ENCODE measurements at regions not wholly inside any gene's neighbourhood (a gene's known extent, or its start where the extent isn't known, plus 50 kb on each side); places are given as distances from the start of the nearest gene placed in this dataset.

- Mint-ChIP-seq H3K4me3 (ENCODE audit: low read depth) (no peak overlapping the region), H3K4me1 (ENCODE audit: low read depth) (no peaks in the 10 kb centered on the region)
- intact Hi-C loops (cut with micrococcal nuclease): no loop called here
Measured at GRCh38 chr6:21423106-21423854, 170.3 kb upstream of the SOX4 start.

GRCh38 chr6:21426841-21427490 lies 166.6 kb upstream of the SOX4 start:
- no peaks in the 10 kb centered on the region for H3K9me3 Mint-ChIP-seq
- peaks cover 22% of the 10 kb centered on the region for H3K27me3 Mint-ChIP-seq (ENCODE audit: low read depth)
- no peak overlapping the region for H3K4me3 Mint-ChIP-seq (ENCODE audit: low read depth)
- no peak overlapping the region for H3K27ac Mint-ChIP-seq
- H3K4me1 Mint-ChIP-seq (ENCODE audit: low read depth): no peaks in the 10 kb centered on the region
- DNase-seq (ENCODE audit: low spot score): no peak
- no peaks in the 10 kb centered on the region for H3K36me3 Mint-ChIP-seq (ENCODE audit: low read depth)
- intact Hi-C loops (cut with micrococcal nuclease): no loop called here

More at GRCh38 chr6:21423106-21423854, 170.3 kb upstream of the SOX4 start:
- H3K27ac Mint-ChIP-seq: no peak overlapping the region
- no peaks in the 10 kb centered on the region for H3K9me3 Mint-ChIP-seq
- H3K36me3 Mint-ChIP-seq (ENCODE audit: low read depth): no peaks in the 10 kb centered on the region
- no peak for DNase-seq (ENCODE audit: low spot score)
- H3K27me3 Mint-ChIP-seq (ENCODE audit: low read depth): peaks cover 9% of the 10 kb centered on the region

- Mint-ChIP-seq H3K4me3 (ENCODE audit: low read depth) (no peak overlapping the region), H3K4me1 (ENCODE audit: low read depth) (no peaks in the 10 kb centered on the region), H3K27ac (no peak overlapping the region), H3K27me3 (ENCODE audit: low read depth) (peaks cover 30% of the 10 kb centered on the region), H3K36me3 (ENCODE audit: low read depth) (no peaks in the 10 kb centered on the region), H3K9me3 (no peaks in the 10 kb centered on the region)
- intact Hi-C loops (cut with micrococcal nuclease): no loop called here
- no peak for DNase-seq (ENCODE audit: low spot score)
Measured at GRCh38 chr6:21429291-21429690, 164.3 kb upstream of the SOX4 start.

GRCh38 chr6:21431526-21431925 lies 162.0 kb upstream of the SOX4 start:
- H3K36me3 Mint-ChIP-seq (ENCODE audit: low read depth): no peaks in the 10 kb centered on the region
- no peaks in the 10 kb centered on the region for H3K9me3 Mint-ChIP-seq
- no peak for DNase-seq (ENCODE audit: low spot score)
- no peak overlapping the region for H3K27ac Mint-ChIP-seq
- no peaks in the 10 kb centered on the region for H3K4me1 Mint-ChIP-seq (ENCODE audit: low read depth)
- H3K27me3 Mint-ChIP-seq (ENCODE audit: low read depth): peaks cover 31% of the 10 kb centered on the region
- H3K4me3 Mint-ChIP-seq (ENCODE audit: low read depth): no peak overlapping the region
- intact Hi-C loops (cut with micrococcal nuclease): no loop called here

- Mint-ChIP-seq H3K27ac (no peak overlapping the region), H3K4me1 (ENCODE audit: low read depth) (peaks cover 22% of the 10 kb centered on the region), H3K4me3 (ENCODE audit: low read depth) (no peak overlapping the region), H3K36me3 (ENCODE audit: low read depth) (no peaks in the 10 kb centered on the region), H3K9me3 (no peaks in the 10 kb centered on the region), H3K27me3 (ENCODE audit: low read depth) (peaks cover 16% of the 10 kb centered on the region)
- intact Hi-C loops (cut with micrococcal nuclease): loop anchor here (5.0 kb wide), 2 partner anchors 274 to 729 kb away; no protein-coding TSS in a partner anchor
- no peak for DNase-seq (ENCODE audit: low spot score)
Measured at GRCh38 chr6:21436625-21437024, 156.9 kb upstream of the SOX4 start.

GRCh38 chr6:21437581-21437980 lies 156.0 kb upstream of the SOX4 start:
- peaks cover 22% of the 10 kb centered on the region for H3K4me1 Mint-ChIP-seq (ENCODE audit: low read depth)
- no peak overlapping the region for H3K27ac Mint-ChIP-seq
- intact Hi-C loops (cut with micrococcal nuclease): loop anchor here (5.0 kb wide), 2 partner anchors 275 to 730 kb away; no protein-coding TSS in a partner anchor
- no peaks in the 10 kb centered on the region for H3K9me3 Mint-ChIP-seq
- no peak for DNase-seq (ENCODE audit: low spot score)
- no peak overlapping the region for H3K4me3 Mint-ChIP-seq (ENCODE audit: low read depth)
- H3K27me3 Mint-ChIP-seq (ENCODE audit: low read depth): peaks cover 9% of the 10 kb centered on the region
- no peaks in the 10 kb centered on the region for H3K36me3 Mint-ChIP-seq (ENCODE audit: low read depth)

- Mint-ChIP-seq H3K27ac (peak overlapping the region; percentile 96), H3K4me3 (ENCODE audit: low read depth) (peak overlapping the region; percentile 74), H3K9me3 (no peaks in the 10 kb centered on the region), H3K27me3 (ENCODE audit: low read depth) (peaks cover 14% of the 10 kb centered on the region), H3K36me3 (ENCODE audit: low read depth) (no peaks in the 10 kb centered on the region), H3K4me1 (ENCODE audit: low read depth) (peaks cover 22% of the 10 kb centered on the region)
- intact Hi-C loops (cut with micrococcal nuclease): loop anchor here (1.0 to 5.0 kb wide), 9 partner anchors 36 to 895 kb away; no protein-coding TSS in a partner anchor
- DNase-seq (ENCODE audit: low spot score): peak; percentile 23
Measured at GRCh38 chr6:21438237-21438985, 155.1 kb upstream of the SOX4 start.

- no peak overlapping the region for H3K4me3 Mint-ChIP-seq (ENCODE audit: low read depth)
- peaks cover 16% of the 10 kb centered on the region for H3K27me3 Mint-ChIP-seq (ENCODE audit: low read depth)
- DNase-seq (ENCODE audit: low spot score): no peak
- peaks cover 22% of the 10 kb centered on the region for H3K4me1 Mint-ChIP-seq (ENCODE audit: low read depth)
- no peaks in the 10 kb centered on the region for H3K36me3 Mint-ChIP-seq (ENCODE audit: low read depth)
- no peak overlapping the region for H3K27ac Mint-ChIP-seq
- intact Hi-C loops (cut with micrococcal nuclease): loop anchor here (1.0 to 5.0 kb wide), 9 partner anchors 37 to 896 kb away; no protein-coding TSS in a partner anchor
- H3K9me3 Mint-ChIP-seq: no peaks in the 10 kb centered on the region
Measured at GRCh38 chr6:21438986-21439352, 154.6 kb upstream of the SOX4 start.

GRCh38 chr6:21441386-21441785 lies 152.2 kb upstream of the SOX4 start:
- Mint-ChIP-seq H3K9me3 (no peaks in the 10 kb centered on the region), H3K36me3 (ENCODE audit: low read depth) (no peaks in the 10 kb centered on the region), H3K27me3 (ENCODE audit: low read depth) (peaks cover 27% of the 10 kb centered on the region), H3K4me3 (ENCODE audit: low read depth) (no peak overlapping the region), H3K27ac (no peak overlapping the region), H3K4me1 (ENCODE audit: low read depth) (peaks cover 22% of the 10 kb centered on the region)
- no peak for DNase-seq (ENCODE audit: low spot score)
- intact Hi-C loops (cut with micrococcal nuclease): no loop called here

GRCh38 chr6:21442874-21443273 lies 150.7 kb upstream of the SOX4 start:
- no peaks in the 10 kb centered on the region for H3K9me3 Mint-ChIP-seq
- no peak for DNase-seq (ENCODE audit: low spot score)
- no peak overlapping the region for H3K27ac Mint-ChIP-seq
- H3K4me3 Mint-ChIP-seq (ENCODE audit: low read depth): no peak overlapping the region
- peaks cover 27% of the 10 kb centered on the region for H3K27me3 Mint-ChIP-seq (ENCODE audit: low read depth)
- no peaks in the 10 kb centered on the region for H3K36me3 Mint-ChIP-seq (ENCODE audit: low read depth)
- intact Hi-C loops (cut with micrococcal nuclease): no loop called here
- H3K4me1 Mint-ChIP-seq (ENCODE audit: low read depth): peaks cover 22% of the 10 kb centered on the region

GRCh38 chr6:21444711-21445260 lies 148.8 kb upstream of the SOX4 start:
- no peak overlapping the region for H3K27ac Mint-ChIP-seq
- peaks cover 34% of the 10 kb centered on the region for H3K27me3 Mint-ChIP-seq (ENCODE audit: low read depth)
- intact Hi-C loops (cut with micrococcal nuclease): no loop called here
- H3K9me3 Mint-ChIP-seq: no peaks in the 10 kb centered on the region
- DNase-seq (ENCODE audit: low spot score): no peak
- H3K4me1 Mint-ChIP-seq (ENCODE audit: low read depth): peaks cover 7% of the 10 kb centered on the region
- no peaks in the 10 kb centered on the region for H3K36me3 Mint-ChIP-seq (ENCODE audit: low read depth)
- no peak overlapping the region for H3K4me3 Mint-ChIP-seq (ENCODE audit: low read depth)

- Mint-ChIP-seq H3K4me3 (ENCODE audit: low read depth) (no peak overlapping the region), H3K36me3 (ENCODE audit: low read depth) (no peaks in the 10 kb centered on the region), H3K27ac (no peak overlapping the region), H3K9me3 (no peaks in the 10 kb centered on the region), H3K27me3 (ENCODE audit: low read depth) (peaks cover 41% of the 10 kb centered on the region), H3K4me1 (ENCODE audit: low read depth) (no peaks in the 10 kb centered on the region)
- intact Hi-C loops (cut with micrococcal nuclease): no loop called here
- DNase-seq (ENCODE audit: low spot score): no peak
Measured at GRCh38 chr6:21447987-21448386, 145.6 kb upstream of the SOX4 start.

Measured in activated T-helper 2 cell treated with anti-CD3 and anti-CD28 coated beads, Interferon-gamma antibody, Interleukin-2, Interleukin-4, amounts not matched to agents 10 μg/mL and 5 μg/mL and 100 μg/mL, durations not matched to agents 14 hours and 24 hours and 36 hours (primary cell).